Keratinocyte (primary cell): ENCODE measurements at regions not wholly inside any gene's neighbourhood (a gene's known extent, or its start where the extent isn't known, plus 50 kb on each side); places are given as distances from the start of the nearest gene placed in this dataset.

Experiments
- EZH2 ChIP-seq: IDR thresholded peaks from one replicate; pipeline ENCODE4 v1.6.1; 2012; ENCODE audit warnings: inconsistent platforms, mild to moderate bottlenecking, low read length, moderate library complexity
- TF ChIP-seq, protein P1 (sequence below), 3 experiments: IDR thresholded peaks in 1 of 3; conservative IDR thresholded peaks in 1 of 3; optimal IDR thresholded peaks in 1 of 3; 2 replicates in 2 of 3; 3 replicates in 1 of 3; pipeline versions ENCODE3 to v1.5.1; 2011; ENCODE audit warnings: low read length in 3 of 3, mild to moderate bottlenecking in 3 of 3, moderate library complexity in 2 of 3, control low read depth in 1 of 3, inconsistent platforms in 1 of 3; ENCODE audit not compliant: insufficient read depth in 2 of 3; ENCODE audit errors: extremely low read depth in 1 of 3

DNA sequence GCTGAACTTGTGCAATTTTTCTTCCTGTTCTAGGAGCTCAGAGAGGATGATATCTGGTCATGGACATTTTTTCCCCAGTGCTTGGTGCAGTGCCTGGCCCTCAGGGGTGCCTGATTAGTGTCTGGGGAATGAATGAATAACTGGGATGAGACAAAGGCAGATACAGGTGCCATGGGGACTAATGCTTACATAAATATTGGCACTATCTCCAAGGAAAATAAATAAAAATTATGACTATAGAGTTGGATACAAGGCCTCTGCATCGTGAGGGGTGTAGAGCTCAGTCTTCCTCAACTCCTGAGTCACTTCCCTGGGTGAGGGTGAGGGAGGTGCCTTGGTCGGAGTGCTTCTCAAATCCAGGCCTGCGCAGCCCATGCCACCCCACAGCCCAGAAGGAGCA, 188.6 kb downstream of the KCNA5 start:
- TF ChIP-seq EZH2: no peak
- TF ChIP-seq, protein P1, sequence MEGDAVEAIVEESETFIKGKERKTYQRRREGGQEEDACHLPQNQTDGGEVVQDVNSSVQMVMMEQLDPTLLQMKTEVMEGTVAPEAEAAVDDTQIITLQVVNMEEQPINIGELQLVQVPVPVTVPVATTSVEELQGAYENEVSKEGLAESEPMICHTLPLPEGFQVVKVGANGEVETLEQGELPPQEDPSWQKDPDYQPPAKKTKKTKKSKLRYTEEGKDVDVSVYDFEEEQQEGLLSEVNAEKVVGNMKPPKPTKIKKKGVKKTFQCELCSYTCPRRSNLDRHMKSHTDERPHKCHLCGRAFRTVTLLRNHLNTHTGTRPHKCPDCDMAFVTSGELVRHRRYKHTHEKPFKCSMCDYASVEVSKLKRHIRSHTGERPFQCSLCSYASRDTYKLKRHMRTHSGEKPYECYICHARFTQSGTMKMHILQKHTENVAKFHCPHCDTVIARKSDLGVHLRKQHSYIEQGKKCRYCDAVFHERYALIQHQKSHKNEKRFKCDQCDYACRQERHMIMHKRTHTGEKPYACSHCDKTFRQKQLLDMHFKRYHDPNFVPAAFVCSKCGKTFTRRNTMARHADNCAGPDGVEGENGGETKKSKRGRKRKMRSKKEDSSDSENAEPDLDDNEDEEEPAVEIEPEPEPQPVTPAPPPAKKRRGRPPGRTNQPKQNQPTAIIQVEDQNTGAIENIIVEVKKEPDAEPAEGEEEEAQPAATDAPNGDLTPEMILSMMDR (optimal IDR thresholded peaks at IDR 0.05 in 1 of 3, IDR thresholded peaks at IDR 0.05 in 1 of 3, conservative IDR thresholded peaks at IDR 0.05 in 1 of 3; ENCODE audit: extremely low read depth in 1 of 3, insufficient read depth in 2 of 3, low read length in 3 of 3): no peak
